RWPE1 (cell line): ENCODE measurements at regions not wholly inside any gene's neighbourhood (a gene's known extent, or its start where the extent isn't known, plus 50 kb on each side); places are given as distances from the start of the nearest gene placed in this dataset.

Experiments used
- CTCF ChIA-PET: fragments of 350-600 bp; sonication (Branson Sonifier 250); formaldehyde crosslinking; extraction: SDS; loops from one replicate; lab custom pipeline; 2021; lab: Yijun Ruan, JAX
- POLR2A ChIA-PET: fragments of 400-600 bp; formaldehyde crosslinking; extraction: SDS; loops from one replicate; lab custom pipeline; 2020; ENCODE audit warnings: antibody characterized with exemption; ENCODE audit not compliant: low non-redundant PET; lab: Yijun Ruan, JAX
- DNase-seq: peaks from one replicate; pipeline ENCODE4 v3.0.0; 2012; ENCODE audit warnings: low spot score
- H3K27ac ChIP-seq: fragments of 450-650 bp; 2 replicates; pipeline ENCODE4 v1.5.1; 2017
- CTCF ChIP-seq: fragments of 450-650 bp; conservative IDR thresholded peaks from 2 replicates; pipeline ENCODE4 v1.5.1; 2017; ENCODE audit warnings: low read depth, mild to moderate bottlenecking

- no peak overlapping the region for H3K27ac ChIP-seq
- DNase-seq, result no peak
- TF ChIP-seq CTCF, result peak; percentile 64
- POLR2A ChIA-PET, result no interaction called here
- CTCF ChIA-PET, result no interaction called here
Observed at GRCh38 chr18:77749089-77749488, 499.4 kb downstream of the GALR1 start.

- POLR2A ChIA-PET, result no interaction called here
- CTCF ChIA-PET, result no interaction called here
- H3K27ac ChIP-seq, result no peak overlapping the region
- TF ChIP-seq CTCF, result no peak
- no peak for DNase-seq
Observed at GRCh38 chr18:77750006-77750405, 500.4 kb downstream of the GALR1 start.

GRCh38 chr18:77754475-77755044, 504.9 kb downstream of the GALR1 start:
- no peak for DNase-seq
- POLR2A ChIA-PET, result no interaction called here
- CTCF ChIA-PET, result interaction anchor here (0.6 kb wide), 1 partner anchor 385 kb away, joined by 3 read pairs; no protein-coding TSS in a partner anchor
- no peak overlapping the region for H3K27ac ChIP-seq
- TF ChIP-seq CTCF, result no peak

GRCh38 chr18:77755187-77755586, 505.5 kb downstream of the GALR1 start:
- ChIA-PET POLR2A (no interaction called here), CTCF (no interaction called here)
- no peak for DNase-seq
- H3K27ac ChIP-seq, result no peak overlapping the region
- TF ChIP-seq CTCF, result no peak

GRCh38 chr18:77761332-77761731, 511.7 kb downstream of the GALR1 start:
- no peak for DNase-seq
- H3K27ac ChIP-seq, result no peak overlapping the region
- CTCF ChIA-PET, result no interaction called here
- TF ChIP-seq CTCF, result no peak
- POLR2A ChIA-PET, result no interaction called here

GRCh38 chr18:77762014-77762413, 512.4 kb downstream of the GALR1 start:
- ChIA-PET POLR2A (no interaction called here), CTCF (no interaction called here)
- H3K27ac ChIP-seq, result no peak overlapping the region
- TF ChIP-seq CTCF, result no peak
- DNase-seq, result no peak
